ENCODE measurements at regions not wholly inside any gene's neighbourhood (a gene's known extent, or its start where the extent isn't known, plus 50 kb on each side); places are given as distances from the start of the nearest gene placed in this dataset.
"Not testable (repeated sequence)": the region's sequence is repeated elsewhere in the genome, so short reads cannot be mapped to it uniquely, and the experiment has no call there.

DNA sequence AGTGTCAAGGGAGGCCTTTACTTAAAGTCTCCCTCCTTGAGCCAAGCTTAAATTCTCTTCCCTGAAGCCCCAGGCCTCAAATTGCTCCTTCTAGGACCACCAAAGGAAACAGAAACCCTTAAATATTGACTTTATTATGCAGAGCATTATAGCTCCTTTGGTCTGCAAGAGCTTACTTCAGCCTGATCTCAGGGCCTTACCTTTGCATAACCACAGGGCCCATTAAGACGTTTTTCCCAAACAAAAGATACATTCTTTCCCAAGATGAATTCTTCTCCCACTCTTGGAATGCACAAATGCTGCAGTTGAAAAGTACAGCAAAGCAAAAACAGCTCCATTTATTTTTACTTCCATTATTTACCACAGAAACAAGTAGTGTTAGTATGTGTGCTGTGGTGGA is 130.8 kb downstream of the B3GNT2 start:
- no peak for DNase-seq
- Histone ChIP-seq H3K4me1 (no peaks in the 10 kb centered on the region), H3K27me3 (no peaks in the 10 kb centered on the region), H3K4me3 (no peak overlapping the region), H3K9me3 (no peaks in the 10 kb centered on the region), H3K27ac (no peak overlapping the region), H3K9ac (ENCODE audit: low read depth in 2 of 2, low read length in 2 of 2) (no peak overlapping the region), H3K36me3 (no peaks in the 10 kb centered on the region)
- intact Hi-C loops (cut with DNase I), result no loop called here
- TF ChIP-seq, protein P1, sequence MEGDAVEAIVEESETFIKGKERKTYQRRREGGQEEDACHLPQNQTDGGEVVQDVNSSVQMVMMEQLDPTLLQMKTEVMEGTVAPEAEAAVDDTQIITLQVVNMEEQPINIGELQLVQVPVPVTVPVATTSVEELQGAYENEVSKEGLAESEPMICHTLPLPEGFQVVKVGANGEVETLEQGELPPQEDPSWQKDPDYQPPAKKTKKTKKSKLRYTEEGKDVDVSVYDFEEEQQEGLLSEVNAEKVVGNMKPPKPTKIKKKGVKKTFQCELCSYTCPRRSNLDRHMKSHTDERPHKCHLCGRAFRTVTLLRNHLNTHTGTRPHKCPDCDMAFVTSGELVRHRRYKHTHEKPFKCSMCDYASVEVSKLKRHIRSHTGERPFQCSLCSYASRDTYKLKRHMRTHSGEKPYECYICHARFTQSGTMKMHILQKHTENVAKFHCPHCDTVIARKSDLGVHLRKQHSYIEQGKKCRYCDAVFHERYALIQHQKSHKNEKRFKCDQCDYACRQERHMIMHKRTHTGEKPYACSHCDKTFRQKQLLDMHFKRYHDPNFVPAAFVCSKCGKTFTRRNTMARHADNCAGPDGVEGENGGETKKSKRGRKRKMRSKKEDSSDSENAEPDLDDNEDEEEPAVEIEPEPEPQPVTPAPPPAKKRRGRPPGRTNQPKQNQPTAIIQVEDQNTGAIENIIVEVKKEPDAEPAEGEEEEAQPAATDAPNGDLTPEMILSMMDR (IDR thresholded peaks at IDR 0.05), result no peak

DNA sequence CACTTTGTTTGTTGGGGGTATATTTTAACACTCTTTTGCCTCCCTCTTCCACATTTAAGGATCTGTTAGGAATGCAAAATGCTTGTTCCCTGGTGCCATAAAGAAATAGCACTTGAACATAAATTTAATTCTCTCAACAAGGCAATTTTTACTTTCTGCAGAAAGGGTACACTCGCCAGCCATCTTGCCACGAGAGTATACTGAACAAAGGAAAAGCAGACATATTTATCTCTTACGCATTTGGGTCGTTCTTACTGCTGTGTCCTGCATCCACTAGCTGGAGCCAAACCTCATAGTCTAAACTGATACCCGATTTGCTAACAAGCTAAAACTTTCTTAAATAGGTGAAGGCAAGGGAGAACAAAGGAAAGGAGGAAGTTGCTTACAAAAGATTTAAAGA is 129.5 kb downstream of the B3GNT2 start:
- DNase-seq, result no peak

DNA sequence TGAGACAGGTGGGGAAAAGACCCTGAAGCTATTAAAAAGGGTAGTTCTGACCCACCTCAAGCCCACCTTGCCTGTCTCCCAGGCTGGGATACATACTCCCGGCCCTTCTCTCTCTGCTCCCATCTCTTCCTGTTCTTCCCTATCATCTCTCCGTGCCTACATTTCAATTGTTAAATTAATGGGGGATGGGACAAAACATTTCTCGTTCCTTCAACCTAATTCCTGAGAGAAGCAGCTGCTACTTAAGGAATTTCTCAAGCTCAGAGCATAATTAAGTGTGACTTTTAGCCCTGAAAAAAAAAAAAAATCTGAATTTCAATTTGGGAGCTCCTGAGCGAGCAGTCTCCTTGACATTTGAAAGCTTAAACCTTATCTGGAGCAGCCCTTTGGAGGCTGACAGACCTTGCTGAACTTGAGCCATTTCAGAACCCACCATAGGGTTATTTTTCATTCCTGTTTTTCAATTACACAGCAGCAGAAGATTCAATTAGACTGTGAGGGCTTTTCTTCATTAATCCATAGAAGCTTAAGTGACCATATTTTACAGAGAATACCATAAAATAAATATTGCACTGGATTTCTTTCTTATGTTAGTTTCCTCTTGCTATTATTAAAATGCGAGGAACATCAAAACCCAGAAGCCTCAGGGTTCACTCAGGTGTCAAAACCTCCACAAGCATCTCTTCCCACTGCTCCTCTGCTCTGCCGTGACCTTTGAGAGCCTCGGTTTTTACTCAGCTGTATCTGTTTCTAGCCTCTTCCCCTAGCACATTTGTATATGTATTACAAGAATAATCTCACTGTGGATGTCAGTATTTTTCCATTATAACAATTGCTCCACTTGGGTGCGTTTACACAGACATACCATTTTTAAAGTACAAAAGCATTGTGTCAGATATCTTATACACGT is 125.7 kb downstream of the B3GNT2 start:
- intact Hi-C loops (cut with DNase I), result no loop called here
- no peak overlapping the region for H3K4me3 ChIP-seq
- H3K27me3 ChIP-seq, result no peaks in the 10 kb centered on the region
- H3K27ac ChIP-seq, result no peak overlapping the region
- no peak overlapping the region for H3K9ac ChIP-seq (ENCODE audit: low read depth in 2 of 2, low read length in 2 of 2)
- no peaks in the 10 kb centered on the region for H3K4me1 ChIP-seq
- TF ChIP-seq, protein P1 (IDR thresholded peaks at IDR 0.05), result no peak
- H3K36me3 ChIP-seq, result no peaks in the 10 kb centered on the region
- DNase-seq, result no peak
- no peaks in the 10 kb centered on the region for H3K9me3 ChIP-seq

More for the DNA sequence above, 129.5 kb downstream of the B3GNT2 start:
- Histone ChIP-seq H3K4me1 (no peaks in the 10 kb centered on the region), H3K4me3 (no peak overlapping the region), H3K36me3 (no peaks in the 10 kb centered on the region), H3K27ac (no peak overlapping the region), H3K9ac (ENCODE audit: low read depth in 2 of 2, low read length in 2 of 2) (no peak overlapping the region), H3K9me3 (no peaks in the 10 kb centered on the region), H3K27me3 (no peaks in the 10 kb centered on the region)
- TF ChIP-seq, protein P1 (IDR thresholded peaks at IDR 0.05), result no peak
- intact Hi-C loops (cut with DNase I), result no loop called here

DNA sequence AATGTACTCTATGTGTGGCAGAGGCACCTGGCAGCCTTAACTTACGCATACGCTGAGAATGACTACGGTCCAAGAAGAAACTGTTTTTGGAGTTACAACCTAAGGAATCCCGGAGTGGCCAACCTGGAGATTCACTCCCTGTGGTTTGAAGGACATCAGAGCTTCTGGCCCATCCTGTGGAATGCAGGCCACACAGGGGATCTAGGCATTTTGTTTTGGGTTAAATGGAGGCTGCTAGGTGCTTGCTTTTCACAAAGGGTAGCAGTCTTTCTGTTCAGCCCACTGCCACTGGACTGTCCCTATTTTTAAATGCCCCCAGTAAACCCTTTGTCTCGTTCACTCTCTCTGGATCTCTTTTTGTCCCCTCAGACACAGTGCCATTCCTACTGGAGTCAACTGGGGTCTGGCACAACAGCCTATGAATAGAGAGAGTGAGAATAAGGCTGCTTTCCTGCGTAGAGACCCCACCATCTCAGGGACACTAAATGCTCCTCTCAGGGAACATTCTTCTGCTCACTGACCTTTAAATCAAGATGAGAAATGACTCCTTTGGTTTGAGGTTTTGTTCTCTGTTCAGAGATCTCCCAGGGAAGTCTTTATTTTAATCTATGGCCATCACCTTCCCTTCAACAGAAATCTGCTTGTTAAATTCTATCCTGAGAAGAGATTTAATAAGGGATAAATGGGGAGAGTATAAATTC is 124.9 kb downstream of the B3GNT2 start:
- intact Hi-C loops (cut with DNase I), result no loop called here
- Histone ChIP-seq H3K27me3 (no peaks in the 10 kb centered on the region), H3K27ac (no peak overlapping the region), H3K9ac (ENCODE audit: low read depth in 2 of 2, low read length in 2 of 2) (no peak overlapping the region), H3K36me3 (no peaks in the 10 kb centered on the region), H3K9me3 (no peaks in the 10 kb centered on the region), H3K4me1 (no peaks in the 10 kb centered on the region), H3K4me3 (no peak overlapping the region)
- TF ChIP-seq, protein P1 (IDR thresholded peaks at IDR 0.05), result no peak
- DNase-seq, result no peak

- H3K4me3 ChIP-seq; DNase-seq; H3K4me1 ChIP-seq; intact Hi-C loops (cut with DNase I); H3K36me3 ChIP-seq; H3K27ac ChIP-seq; H3K9ac ChIP-seq (ENCODE audit: low read depth in 2 of 2, low read length in 2 of 2); H3K9me3 ChIP-seq; H3K27me3 ChIP-seq: not testable (repeated sequence)
These were observed 124.2 kb downstream of the B3GNT2 start for GRCh38 chr2:62320137-62320536.

DNA sequence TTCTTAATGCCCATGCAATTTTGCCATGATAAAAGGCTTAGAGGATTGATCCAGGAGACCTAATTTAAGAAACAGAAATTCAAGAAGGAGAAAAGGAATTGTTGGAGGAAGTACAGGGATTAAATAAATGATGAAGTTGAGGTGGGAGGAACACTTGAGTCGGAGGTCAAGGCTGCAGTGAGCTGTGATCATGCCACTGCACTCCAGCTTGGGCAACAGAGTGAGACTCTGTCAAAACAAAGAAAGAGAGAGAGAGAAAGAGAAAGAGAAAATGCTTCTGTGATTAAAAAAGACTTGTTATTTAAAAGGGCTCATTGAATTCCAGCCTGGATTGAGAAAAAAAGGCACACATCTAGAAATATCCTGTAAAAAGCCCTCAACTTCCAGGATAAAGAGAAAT is 123.2 kb downstream of the B3GNT2 start:
- intact Hi-C loops (cut with DNase I), result no loop called here
- H3K27me3 ChIP-seq, result no peaks in the 10 kb centered on the region
- no peak overlapping the region for H3K9ac ChIP-seq (ENCODE audit: low read depth in 2 of 2, low read length in 2 of 2)
- TF ChIP-seq, protein P1 (IDR thresholded peaks at IDR 0.05), result no peak
- no peaks in the 10 kb centered on the region for H3K4me1 ChIP-seq
- H3K4me3 ChIP-seq, result no peak overlapping the region
- H3K9me3 ChIP-seq, result no peaks in the 10 kb centered on the region
- H3K36me3 ChIP-seq, result no peaks in the 10 kb centered on the region
- DNase-seq, result no peak
- no peak overlapping the region for H3K27ac ChIP-seq
